HG03342 (cell line): ENCODE measurements at regions not wholly inside any gene's neighbourhood (a gene's known extent, or its start where the extent isn't known, plus 50 kb on each side); places are given as distances from the start of the nearest gene placed in this dataset.
"Not testable (repeated sequence)": the region's sequence is repeated elsewhere in the genome, so short reads cannot be mapped to it uniquely, and the experiment has no call there.

Experiments used
- ATAC-seq: cut with Tn5 transposase; IDR thresholded peaks from one replicate; pipeline ENCODE4 v1.9.1; 2021; ENCODE audit warnings: mild to moderate bottlenecking, moderate library complexity; ENCODE audit not compliant: unreplicated experiment

DNA sequence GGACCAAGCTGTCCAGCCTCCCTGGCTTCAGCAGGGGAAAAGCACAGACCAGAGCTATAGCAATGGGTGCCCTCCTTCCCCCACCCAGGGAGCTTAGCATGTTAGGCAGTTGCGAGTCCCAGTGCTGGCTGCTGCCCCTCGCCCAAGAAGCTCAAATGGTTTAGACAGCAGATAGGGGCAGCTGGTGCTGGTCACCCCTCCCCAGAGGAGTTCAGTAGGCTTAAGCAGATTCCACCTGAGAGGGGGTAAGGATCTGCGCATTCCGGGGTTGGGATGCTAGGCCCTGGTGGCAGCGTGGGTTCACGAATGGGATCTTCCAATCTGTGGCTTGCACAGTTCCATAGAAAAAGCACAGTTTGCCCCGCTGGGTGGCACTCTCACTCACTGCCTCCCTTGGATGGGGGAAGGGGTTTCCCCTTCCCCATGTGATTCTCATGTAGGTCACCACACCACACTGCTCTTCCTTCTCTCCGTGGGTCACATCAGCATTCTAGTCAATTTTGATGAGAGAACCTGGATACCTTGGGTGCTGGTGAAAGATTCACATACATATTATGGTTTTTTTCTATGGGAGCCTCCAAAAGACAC, 665.6 kb downstream of the C12orf50 start:
- ATAC-seq = no peak

DNA sequence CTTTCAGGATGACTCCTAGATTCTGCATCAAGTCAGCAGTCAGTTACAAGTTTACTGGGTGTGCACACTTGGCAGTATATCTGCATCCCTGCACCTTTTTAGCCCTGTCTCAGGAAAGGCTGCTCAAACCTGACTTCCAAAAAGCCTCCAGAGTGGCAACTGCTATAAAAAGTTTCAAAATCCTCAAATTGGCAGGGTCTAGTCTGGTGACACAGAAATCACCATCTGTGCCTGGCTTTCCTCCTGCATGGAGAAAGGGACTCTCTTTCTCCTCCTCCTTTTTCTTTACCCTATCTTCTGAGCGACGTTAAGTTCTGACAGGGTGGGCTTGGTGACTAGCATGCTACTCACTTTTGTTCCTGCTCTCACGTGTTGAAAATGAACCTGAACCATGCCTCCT, 679.5 kb downstream of the C12orf50 start:
- ATAC-seq = no peak

DNA sequence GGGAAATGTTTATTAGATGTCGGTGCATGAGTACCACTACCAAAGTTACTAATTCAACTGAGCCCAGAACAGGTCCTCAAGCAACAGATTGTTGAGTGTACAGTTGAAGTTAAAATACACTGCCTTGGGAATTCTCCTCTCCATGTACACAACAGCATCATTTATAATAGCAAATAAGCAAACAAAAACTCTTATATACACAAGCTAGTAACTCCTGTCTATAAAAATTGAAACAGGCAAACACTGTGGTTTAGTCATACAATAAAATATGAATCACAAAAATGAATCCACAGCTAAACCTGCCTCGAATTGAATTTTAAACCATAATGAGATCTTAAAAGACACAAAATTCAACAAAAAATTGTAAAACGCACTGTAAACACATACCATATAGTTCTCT, 681.1 kb downstream of the C12orf50 start:
- no peak for ATAC-seq

DNA sequence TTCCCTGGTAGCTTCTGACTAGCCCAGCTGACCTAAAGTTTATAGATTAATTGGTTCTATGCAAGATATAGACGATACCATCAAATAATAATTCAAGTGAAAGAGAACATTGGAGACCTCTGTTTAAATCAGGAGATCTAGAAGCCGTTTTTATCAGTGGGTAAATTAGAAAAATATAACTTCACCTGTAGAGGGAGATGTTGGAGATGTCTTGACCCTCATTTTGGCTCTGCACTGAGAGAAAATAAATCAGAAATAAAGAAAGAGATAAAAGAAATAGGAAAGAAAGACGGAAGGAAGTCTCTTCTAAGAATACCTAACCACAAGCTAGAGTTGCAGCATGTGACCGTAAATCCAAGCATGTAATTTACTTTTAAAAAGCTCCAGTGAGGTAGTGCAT, 684.5 kb downstream of the C12orf50 start:
- ATAC-seq = no peak

DNA sequence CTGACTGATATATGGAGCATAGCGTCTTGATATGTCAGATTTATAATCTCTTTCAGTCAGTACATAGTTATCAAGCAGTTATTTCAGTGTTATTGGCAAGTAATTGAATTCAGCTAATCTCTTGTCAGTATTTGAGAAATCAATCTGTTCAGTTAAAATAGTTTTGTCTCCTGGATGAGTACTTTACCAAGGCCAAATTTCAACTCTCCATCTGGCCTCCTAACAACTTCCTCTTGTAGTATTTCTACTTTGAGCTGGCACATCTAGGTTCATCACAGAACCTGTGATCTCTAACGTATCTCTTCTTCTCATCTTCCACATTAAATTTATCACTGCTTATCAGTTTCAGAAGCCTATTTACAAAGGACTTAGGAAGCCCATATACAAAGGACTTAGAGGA, 690.5 kb downstream of the C12orf50 start:
- ATAC-seq = no peak

DNA sequence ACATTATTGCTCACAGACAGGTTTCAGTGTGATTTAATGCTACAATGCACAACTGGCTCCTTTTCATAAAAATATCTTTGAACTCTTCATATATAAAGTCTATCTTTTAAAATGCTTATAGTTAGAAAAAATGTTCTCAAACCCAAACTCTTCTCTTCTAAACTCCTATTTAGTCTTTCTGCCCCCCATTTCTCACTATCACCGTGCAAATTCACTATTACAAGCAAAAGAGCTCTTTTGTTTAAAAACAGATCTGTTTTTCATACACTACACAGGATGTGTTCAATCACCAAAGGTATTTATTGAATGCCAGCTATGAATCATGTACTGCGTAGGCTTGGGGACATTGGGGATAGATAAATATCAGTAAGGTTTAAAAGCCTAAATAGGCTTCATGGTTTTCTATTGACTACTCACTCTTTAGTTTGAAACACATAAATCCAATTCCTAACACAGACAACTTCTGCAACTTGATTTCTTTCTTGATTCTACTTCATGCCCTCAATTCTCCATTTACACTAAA, 692.3 kb downstream of the C12orf50 start:
- no peak for ATAC-seq

DNA sequence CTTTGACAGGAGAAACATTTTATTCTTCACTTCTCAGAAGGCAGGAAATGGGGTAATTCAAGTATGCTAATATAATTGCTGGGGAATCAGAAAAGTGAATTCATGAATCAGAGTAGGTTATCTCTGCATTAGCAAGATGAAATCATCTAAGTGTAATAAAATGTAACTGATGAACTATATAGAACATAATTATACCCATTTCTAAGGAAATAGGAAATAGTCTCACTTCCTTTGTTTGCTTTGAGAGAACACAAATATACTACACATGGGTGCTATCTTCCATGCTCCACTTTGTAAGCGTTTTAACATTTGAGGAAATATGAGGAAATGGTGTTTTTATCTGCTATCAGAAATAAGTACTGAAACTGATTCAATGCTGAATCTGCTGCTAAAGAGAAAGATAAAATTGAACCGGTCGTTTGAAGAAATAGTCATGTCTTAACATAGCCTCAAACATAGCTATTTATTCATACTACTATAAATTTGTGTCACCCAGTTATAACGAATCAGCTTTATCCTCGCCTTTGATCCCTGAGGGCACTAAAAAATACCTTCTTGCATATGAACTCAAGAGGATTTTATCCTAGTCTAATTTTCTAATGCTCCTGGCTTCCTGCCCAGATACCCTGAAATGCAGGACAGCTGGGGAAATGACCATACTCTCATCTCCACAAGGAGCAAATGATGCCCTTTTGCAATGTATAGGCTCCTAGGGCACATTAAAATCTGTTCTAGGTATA, 696.0 kb downstream of the C12orf50 start:
- no peak for ATAC-seq

DNA sequence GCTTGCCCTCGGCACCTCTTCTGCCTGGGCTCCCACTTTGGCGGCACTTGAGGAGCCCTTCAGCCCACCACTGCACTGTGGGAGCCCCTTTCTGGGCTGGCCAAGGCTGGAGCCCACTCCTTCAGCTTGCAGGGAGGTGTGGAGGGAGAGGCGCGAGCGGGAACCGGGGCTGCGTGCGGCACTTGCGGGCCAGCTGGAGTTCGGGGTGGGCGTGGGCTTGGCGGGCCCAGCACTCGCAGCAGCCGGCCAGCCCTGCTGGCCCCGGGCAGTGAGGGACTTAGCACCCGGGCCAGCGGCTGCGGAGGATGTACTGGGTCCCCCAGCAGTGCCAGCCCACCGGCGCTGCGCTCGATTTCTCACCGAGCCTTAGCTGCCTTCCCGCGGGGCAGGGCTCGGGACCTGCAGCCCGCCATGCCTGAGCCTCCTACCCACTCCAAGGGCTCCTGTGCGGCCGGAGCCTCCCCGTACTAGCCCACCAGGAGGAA, 699.1 kb downstream of the C12orf50 start:
- ATAC-seq = not testable (repeated sequence)

DNA sequence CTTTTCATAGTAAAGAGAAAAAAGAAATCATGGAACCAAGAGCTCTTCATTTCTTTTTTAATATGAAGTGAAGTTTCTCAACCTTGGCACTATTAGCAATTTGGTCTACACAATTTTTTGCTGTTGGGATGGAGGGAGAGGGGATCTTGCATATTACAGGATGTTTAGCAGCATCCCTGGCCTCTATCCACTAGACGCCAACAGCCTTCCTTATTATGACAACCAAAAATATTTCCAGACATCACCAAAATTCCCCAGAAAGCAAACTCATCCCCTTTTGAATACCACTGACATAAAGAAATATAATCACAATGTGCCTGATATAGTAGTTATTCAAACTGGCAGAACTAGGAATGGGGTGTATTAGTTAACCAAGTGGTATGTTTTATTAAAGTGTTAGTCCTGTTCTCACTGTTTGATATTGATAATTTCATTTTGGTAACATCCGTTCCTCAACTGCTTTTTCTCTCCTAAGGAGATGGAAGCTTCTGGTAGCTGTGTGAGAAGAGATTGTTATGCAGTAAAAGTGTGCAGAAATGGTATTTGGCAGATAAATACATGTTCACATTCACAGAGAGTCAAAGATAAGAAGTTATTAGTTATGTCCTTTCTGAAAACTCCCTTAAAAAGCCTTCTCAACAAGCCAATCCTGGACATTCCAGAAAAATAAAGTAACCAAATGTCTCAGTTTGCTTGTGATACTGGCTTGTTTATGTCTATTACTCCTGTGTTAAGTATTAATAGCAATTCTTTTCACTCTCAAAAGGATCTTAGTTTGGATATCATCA, 699.9 kb downstream of the C12orf50 start:
- no peak for ATAC-seq

DNA sequence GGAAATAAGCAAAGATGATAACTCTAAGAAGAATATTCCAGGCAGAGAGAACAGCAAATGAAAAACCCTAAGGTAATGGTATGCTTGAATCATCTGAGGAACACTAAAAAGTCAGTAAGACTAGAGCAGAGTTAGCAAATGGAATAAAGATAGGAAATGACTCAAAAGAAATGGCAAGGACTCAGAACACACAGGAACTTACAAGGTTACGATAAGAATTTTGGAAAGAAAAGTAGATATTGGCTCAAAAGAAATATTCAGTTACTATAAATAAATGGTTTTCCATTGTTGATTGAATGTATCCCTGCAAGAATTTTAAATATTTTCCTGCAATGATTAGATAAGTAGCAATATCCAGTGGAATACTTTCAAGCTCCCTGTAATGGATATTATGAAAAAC, 705.8 kb downstream of the C12orf50 start:
- ATAC-seq = no peak

DNA sequence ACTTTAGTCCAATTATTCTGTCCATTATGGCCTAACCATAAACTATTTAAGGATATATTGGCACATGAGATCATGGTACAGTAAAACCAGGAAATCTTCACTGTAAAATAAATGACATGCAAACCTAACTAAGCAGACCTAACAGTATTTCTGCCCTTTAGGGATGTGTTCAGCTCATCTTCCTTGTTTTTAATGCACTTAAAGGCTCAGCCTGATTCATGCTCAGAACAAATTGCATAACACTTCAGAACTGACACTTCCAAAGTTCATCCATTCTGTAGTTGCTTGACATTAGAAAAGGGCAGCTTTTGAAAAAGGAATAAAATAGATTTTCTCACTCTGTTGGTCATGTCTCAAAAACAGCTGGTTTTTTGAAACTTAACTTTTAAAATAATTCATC, 708.5 kb downstream of the C12orf50 start:
- no peak for ATAC-seq

DNA sequence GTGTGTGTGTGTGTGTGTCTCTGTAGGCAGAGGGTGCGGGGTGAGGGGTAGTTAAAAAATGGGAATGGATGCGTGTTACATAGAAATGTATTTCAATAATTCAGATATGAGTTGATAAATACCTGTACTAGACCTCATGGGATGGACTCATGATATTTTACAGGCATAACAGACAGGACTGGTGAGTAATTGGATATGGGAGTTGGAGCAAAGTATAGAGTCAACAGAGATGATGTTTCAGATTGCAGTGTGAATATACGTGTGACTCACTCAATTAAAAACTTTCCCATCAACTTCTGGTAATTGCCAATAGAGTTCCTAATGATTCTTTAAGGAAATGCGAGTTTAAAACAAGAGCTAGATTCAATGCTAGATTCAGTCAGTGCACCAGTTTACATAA, 711.9 kb downstream of the C12orf50 start:
- no peak for ATAC-seq

DNA sequence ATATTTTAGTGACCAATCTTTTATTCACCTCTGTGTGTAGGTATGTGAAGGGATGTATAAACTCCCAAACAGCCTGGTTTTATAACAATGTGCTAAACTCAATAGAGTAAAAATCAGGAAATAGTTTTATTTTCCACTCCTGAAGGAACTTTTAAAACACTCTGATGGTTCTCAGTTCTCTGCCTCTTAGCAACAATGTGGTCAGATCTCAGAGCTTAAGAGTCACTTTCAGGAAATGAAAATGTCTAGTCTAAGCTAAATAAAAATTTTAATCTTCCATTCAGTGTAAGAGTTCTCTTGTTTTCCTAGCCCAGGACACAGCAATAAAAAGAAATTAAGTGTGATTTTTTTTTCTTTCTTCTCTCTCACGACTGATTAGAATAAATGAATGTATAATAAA, 718.0 kb downstream of the C12orf50 start:
- peak; percentile 74 for ATAC-seq

DNA sequence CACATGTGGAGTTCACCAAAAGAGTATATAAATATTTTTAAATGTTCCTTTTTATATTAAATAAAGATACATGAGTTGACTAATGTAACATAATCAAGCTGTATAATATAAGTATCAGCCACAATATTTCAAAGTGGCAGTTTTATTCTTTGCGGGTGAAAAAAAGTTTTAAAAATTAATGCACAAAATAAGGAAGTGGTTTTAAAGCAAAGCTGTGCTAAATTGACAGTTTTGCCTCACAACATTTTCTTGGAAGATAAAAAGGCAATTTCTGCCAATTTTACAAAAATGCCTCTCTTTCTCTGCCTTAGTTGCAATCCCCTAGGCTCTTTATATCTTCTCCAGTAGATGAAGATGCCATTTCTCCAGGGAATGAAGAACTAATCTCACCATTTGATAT, 719.1 kb downstream of the C12orf50 start:
- ATAC-seq = no peak

DNA sequence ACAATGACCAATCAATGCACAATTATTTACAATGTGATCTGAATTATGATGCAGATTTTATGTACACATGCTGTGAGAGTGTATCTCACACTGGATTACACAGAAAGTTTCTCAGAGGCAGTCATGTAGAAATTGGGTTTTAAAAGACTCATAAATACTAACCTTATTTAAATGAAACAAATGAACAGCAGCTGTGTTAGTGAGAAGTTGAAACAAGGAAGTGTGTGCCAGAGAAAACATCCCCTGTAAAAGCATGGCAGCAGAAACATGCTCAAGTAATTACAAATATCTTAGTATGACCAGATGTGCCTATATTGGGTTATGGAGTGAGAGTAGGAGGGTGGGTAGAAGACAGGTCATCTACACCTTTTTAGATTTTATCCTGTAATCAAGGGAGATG, 723.7 kb downstream of the C12orf50 start:
- ATAC-seq = no peak

DNA sequence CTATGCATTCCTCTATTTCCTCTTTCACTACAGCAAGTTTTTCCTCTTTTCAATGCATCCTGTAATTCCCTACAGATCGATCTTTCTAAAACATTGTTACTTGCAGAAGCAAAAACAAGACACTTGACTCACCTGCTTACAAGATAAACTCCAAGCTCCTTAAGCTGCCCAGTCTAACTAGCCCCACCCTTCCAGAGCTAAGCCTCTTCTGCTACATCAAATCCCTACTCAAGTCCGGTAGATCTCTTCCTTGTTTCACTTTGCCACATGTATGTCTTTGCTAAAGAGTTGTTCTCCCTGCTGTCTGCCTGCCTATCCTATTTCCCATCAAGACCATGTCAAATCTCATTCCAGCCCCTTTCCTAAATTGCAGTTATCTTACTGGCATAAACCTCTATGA, 724.8 kb downstream of the C12orf50 start:
- no peak for ATAC-seq

DNA sequence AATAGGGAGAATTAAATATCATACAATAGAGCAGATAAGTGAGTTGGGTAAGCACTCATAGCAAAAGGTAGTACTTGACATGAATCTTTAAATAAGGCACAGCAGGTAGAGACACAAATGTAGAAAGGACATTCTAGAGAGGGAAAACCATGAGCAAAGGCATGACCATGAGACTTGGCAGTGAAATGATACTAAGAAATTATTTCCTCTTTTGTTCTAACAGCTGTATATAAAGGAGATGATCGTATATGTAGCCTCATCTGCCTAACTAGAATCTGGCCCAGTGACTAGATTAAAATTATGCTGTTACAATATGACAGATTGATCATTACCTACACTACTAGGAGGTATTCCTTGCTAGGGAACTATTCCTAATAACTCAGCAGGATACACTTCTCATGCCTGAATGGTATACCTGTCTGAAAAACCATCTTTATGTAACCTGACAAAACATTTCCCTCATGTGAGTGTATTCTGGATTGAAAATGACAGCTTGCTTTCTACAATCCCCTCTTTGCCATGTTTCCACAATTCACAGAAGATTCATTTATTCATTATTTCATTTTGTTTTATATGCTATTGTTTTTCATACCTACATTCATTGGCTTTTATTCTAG, 725.7 kb downstream of the C12orf50 start:
- no peak for ATAC-seq

DNA sequence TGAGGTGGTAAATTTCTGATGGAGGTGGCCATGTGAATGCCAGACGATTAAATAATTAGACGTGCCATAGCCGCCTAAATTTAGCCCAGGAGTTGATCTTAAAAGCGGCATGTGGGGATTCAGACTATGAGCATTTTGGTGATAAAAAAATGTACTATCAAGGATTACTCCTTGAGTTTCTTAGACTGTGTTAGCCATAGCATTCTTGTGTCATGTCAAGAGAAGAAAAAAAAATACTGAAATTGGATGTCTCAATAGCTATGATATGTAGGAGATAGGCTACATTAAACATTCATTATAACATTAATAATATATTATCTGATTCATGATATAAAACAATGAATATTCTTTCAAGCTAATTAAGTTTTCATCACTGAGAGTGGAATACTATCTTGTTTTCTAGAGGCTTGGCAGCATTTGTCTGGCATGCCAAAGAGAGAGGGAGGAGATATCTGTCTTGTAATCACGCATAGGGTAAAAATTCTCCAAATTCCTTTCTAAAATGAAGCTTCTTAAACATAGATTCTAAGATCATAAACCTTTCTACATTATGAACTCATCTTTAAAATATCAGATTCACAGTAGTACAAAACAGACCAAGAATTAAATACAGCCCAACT, 727.0 kb downstream of the C12orf50 start:
- ATAC-seq = no peak

DNA sequence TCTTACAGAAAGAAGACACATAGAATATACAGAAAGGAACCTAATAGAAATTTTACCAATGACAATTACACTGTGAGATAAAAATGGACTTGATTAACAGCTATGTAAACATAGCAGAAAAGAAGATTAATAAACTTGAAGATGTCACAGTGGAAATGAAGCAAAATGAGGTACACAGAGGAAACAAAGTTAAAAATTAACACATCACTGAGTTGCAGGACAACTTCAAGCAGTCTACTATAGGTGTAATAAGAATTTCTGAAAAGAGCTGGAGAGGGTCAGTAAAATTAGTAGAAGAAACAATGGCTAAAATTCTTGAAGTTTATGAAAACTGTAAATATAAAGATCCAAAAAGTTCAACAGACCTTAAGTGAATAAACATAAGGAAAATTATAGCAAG, 738.7 kb downstream of the C12orf50 start:
- no peak for ATAC-seq

DNA sequence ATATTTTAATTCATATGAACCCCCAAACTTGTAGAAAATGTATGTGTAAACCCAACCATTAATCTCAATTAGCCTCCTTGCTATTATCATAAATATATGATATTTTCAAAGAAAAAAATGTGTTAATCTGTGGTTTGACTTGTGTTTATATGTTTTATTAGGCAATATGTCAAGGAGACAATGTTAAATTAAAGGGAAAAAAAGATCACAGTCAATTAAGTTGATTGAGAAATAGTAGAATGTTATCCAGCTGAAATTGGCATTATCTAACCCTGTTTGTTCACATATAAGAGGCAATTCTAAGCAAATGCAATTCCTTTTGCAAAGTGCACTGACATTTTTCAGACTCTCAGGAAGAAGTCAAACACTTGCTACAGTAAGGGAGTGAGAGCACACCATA, 745.3 kb downstream of the C12orf50 start:
- ATAC-seq = no peak

DNA sequence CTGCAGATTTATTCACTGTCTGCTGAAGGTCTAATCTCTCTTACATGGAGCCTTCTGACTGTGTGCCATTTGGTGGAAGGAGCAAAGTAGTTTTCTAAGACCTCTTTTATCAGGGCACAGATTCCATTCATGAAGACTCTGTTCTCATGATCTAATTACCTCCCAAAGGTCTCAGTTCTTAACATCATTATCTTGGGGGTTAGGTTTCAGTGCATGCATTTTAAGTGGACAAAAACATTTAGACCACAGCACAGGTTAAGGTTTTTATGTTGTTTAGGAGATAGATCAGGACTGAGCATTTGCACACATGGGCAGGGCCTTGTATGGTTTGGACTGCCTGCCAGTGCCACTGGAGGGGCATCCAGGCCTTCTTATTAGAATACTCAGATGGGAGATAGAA, 746.1 kb downstream of the C12orf50 start:
- ATAC-seq = no peak
